ENCODE measurements at regions not wholly inside any gene's neighbourhood (a gene's known extent, or its start where the extent isn't known, plus 50 kb on each side); places are given as distances from the start of the nearest gene placed in this dataset.

DNA sequence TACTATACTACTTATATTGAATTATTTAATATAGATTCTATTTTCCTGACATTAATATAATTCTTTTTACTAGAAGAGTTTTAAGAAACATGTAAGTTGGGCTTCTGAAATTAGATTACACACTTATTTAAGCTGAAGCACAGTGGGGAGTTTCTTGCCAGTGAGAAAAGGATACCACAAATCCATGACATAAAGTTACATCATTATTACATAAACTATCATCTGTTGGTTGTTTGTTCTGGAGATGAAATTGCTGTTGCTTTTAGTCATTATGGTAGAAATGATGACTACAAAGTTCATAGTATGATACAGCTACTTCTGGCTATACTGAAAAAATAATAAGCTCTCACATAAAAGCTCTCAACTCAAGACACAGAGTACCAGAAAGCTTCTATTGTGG is 880.4 kb downstream of the PCDH18 start:
- no peak for DNase-seq (ENCODE audit: extremely low read depth, low read depth)
- TF ChIP-seq, protein P1, sequence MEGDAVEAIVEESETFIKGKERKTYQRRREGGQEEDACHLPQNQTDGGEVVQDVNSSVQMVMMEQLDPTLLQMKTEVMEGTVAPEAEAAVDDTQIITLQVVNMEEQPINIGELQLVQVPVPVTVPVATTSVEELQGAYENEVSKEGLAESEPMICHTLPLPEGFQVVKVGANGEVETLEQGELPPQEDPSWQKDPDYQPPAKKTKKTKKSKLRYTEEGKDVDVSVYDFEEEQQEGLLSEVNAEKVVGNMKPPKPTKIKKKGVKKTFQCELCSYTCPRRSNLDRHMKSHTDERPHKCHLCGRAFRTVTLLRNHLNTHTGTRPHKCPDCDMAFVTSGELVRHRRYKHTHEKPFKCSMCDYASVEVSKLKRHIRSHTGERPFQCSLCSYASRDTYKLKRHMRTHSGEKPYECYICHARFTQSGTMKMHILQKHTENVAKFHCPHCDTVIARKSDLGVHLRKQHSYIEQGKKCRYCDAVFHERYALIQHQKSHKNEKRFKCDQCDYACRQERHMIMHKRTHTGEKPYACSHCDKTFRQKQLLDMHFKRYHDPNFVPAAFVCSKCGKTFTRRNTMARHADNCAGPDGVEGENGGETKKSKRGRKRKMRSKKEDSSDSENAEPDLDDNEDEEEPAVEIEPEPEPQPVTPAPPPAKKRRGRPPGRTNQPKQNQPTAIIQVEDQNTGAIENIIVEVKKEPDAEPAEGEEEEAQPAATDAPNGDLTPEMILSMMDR (IDR thresholded peaks at IDR 0.05; ENCODE audit: low read depth, low read length): no peak

DNA sequence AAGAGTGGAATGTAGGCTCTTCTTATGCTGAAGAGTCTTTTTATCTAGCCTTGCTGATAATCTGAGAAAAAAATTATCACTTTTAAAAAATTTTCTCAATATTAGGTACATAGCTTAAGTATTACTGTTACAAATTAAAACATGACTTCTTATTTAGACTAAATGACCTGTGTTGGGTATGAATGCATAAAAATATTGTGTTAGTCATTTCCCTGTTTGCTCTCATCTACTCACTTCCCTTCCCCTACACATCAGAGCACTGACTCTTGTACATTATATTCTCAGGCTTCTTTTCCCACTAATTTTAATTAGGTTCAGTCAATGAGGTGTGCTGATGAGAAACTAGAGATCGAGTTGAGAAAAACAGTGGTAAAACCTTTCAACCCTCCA is 881.0 kb downstream of the PCDH18 start:
- TF ChIP-seq, protein P1 (IDR thresholded peaks at IDR 0.05; ENCODE audit: low read depth, low read length): no peak
- no peak for DNase-seq (ENCODE audit: extremely low read depth, low read depth)

DNA sequence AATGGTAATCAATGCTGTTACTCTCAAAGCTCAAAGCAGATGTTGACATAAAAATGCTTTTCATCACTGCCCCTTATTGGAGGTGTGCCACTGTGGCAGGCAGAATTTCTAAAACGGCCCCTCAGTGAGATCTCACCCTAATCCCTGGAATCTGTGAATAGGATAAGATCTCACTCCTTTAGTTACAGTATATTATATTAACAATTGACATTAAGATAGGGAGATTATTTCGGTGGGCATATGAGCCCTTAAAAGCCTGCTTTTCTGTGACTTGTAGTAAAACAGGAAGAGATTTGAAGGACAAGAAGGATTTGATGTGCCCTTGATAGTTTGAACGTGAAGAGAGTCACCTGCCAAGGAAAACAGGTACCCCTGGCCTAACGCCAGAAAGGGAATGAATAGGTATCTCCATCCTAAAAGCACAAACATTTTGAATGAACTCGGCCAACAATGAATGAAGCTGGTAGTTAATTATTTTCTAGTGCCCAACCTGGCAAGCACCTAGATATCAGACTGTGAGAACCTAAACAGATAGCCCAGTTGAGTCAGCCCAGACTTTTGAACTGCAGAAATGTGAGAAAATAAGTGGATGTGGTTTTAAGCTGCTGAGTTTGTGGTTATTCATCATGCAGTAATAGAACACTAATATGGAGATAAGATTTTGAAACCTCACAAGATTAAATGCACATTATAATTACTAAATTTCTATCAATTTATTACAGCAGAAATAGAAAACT is 881.6 kb downstream of the PCDH18 start:
- TF ChIP-seq, protein P1 (IDR thresholded peaks at IDR 0.05; ENCODE audit: low read depth, low read length): no peak
- DNase-seq (ENCODE audit: extremely low read depth, low read depth): no peak

- no peak for DNase-seq (ENCODE audit: extremely low read depth, low read depth)
- TF ChIP-seq, protein P1 (IDR thresholded peaks at IDR 0.05; ENCODE audit: low read depth, low read length): no peak
Observed at GRCh38 chr4:136644279-136644678, 888.0 kb downstream of the PCDH18 start.

GRCh38 chr4:136643416-136643815 is 888.9 kb downstream of the PCDH18 start:
- DNase-seq (ENCODE audit: extremely low read depth, low read depth): no peak
- TF ChIP-seq, protein P1 (IDR thresholded peaks at IDR 0.05; ENCODE audit: low read depth, low read length): no peak

- no peak for DNase-seq (ENCODE audit: extremely low read depth, low read depth)
- TF ChIP-seq, protein P1 (IDR thresholded peaks at IDR 0.05; ENCODE audit: low read depth, low read length): peak; percentile 34
Observed at GRCh38 chr4:136637071-136637777, 895.1 kb downstream of the PCDH18 start.

DNA sequence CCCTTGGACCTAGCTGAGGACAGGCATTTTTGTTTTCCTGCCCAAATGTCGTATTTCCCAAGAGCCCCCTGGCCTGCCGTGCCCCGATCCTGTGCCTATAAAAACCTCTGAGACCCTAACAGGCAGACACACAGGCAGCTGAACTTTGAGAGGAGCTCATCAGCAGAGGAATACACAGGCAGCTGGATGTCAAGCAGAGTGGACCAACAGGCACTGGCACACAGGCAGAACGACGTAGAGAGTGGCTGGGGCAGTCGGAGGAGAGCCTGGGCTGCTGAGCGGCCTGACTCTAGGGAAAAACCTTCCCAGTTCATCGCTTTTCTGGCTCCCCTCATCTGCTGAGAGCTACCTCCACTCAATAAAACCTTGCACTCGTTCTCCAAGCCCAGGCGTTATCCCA is 896.1 kb downstream of the PCDH18 start:
- DNase-seq (ENCODE audit: extremely low read depth, low read depth): no peak
- TF ChIP-seq, protein P1 (IDR thresholded peaks at IDR 0.05; ENCODE audit: low read depth, low read length): no peak

All from AG09319 (cell line).